GM12873 (cell line): ENCODE measurements at regions not wholly inside any gene's neighbourhood (a gene's known extent, or its start where the extent isn't known, plus 50 kb on each side); places are given as distances from the start of the nearest gene placed in this dataset.

Experiments used
- TF ChIP-seq, protein P1 (sequence below): IDR thresholded peaks from 2 replicates; pipeline ENCODE4 v1.5.1; 2012; ENCODE audit warnings: low read depth, mild to moderate bottlenecking, moderate library complexity, low read length, control low read depth; ENCODE audit not compliant: insufficient read depth; ENCODE audit errors: missing control alignments

- TF ChIP-seq, protein P1, sequence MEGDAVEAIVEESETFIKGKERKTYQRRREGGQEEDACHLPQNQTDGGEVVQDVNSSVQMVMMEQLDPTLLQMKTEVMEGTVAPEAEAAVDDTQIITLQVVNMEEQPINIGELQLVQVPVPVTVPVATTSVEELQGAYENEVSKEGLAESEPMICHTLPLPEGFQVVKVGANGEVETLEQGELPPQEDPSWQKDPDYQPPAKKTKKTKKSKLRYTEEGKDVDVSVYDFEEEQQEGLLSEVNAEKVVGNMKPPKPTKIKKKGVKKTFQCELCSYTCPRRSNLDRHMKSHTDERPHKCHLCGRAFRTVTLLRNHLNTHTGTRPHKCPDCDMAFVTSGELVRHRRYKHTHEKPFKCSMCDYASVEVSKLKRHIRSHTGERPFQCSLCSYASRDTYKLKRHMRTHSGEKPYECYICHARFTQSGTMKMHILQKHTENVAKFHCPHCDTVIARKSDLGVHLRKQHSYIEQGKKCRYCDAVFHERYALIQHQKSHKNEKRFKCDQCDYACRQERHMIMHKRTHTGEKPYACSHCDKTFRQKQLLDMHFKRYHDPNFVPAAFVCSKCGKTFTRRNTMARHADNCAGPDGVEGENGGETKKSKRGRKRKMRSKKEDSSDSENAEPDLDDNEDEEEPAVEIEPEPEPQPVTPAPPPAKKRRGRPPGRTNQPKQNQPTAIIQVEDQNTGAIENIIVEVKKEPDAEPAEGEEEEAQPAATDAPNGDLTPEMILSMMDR: no peak
Measured at GRCh38 chr2:2831633-2832032, 500.6 kb upstream of the MYT1L start.

GRCh38 chr2:2830576-2830975, 499.5 kb upstream of the MYT1L start:
- TF ChIP-seq, protein P1: no peak

GRCh38 chr2:2828774-2829368, 497.8 kb upstream of the MYT1L start:
- TF ChIP-seq, protein P1: no peak

- TF ChIP-seq, protein P1: no peak
Measured at GRCh38 chr2:2827761-2828221, 496.7 kb upstream of the MYT1L start.

GRCh38 chr2:2827046-2827636, 496.1 kb upstream of the MYT1L start:
- TF ChIP-seq, protein P1: no peak

- TF ChIP-seq, protein P1: no peak
Measured at GRCh38 chr2:2826621-2827020, 495.5 kb upstream of the MYT1L start.

- TF ChIP-seq, protein P1: no peak
Measured at GRCh38 chr2:2826209-2826551, 495.1 kb upstream of the MYT1L start.
